NCI-H1930 (cell line): ENCODE measurements at regions not wholly inside any gene's neighbourhood (a gene's known extent, or its start where the extent isn't known, plus 50 kb on each side); places are given as distances from the start of the nearest gene placed in this dataset.

Source experiments
- DNase-seq, 2 experiments: peaks; one replicate each; lab custom pipeline; 2025; lab: John Stamatoyannopoulos, UW

GRCh38 chr16:7185165-7185564 is 147.5 kb upstream of the RBFOX1 start:
- DNase-seq = no peak

- no peak for DNase-seq
Measured at GRCh38 chr16:7183768-7184167, 148.9 kb upstream of the RBFOX1 start.

GRCh38 chr16:7182510-7183109 is 150.0 kb upstream of the RBFOX1 start:
- no peak for DNase-seq

- no peak for DNase-seq
Measured at GRCh38 chr16:7177875-7178274, 154.8 kb upstream of the RBFOX1 start.

- DNase-seq = no peak
Measured at GRCh38 chr16:7171151-7171550, 161.5 kb upstream of the RBFOX1 start.

- DNase-seq = no peak
Measured at GRCh38 chr16:7167626-7168025, 165.0 kb upstream of the RBFOX1 start.

- DNase-seq = no peak
Measured at GRCh38 chr16:7161891-7162290, 170.8 kb upstream of the RBFOX1 start.

GRCh38 chr16:7160093-7160492 is 172.6 kb upstream of the RBFOX1 start:
- DNase-seq = no peak

GRCh38 chr16:7158481-7158880 is 174.2 kb upstream of the RBFOX1 start:
- no peak for DNase-seq

- DNase-seq = no peak
Measured at GRCh38 chr16:7150230-7150629, 182.4 kb upstream of the RBFOX1 start.

- DNase-seq = no peak
Measured at GRCh38 chr16:7148606-7149005, 184.0 kb upstream of the RBFOX1 start.

- no peak for DNase-seq
Measured at GRCh38 chr16:7140899-7141298, 191.7 kb upstream of the RBFOX1 start.

GRCh38 chr16:7137560-7138330 is 194.9 kb upstream of the RBFOX1 start:
- DNase-seq = no peak

GRCh38 chr16:7132465-7132864 is 200.2 kb upstream of the RBFOX1 start:
- no peak for DNase-seq

GRCh38 chr16:7124701-7125100 is 207.9 kb upstream of the RBFOX1 start:
- DNase-seq = no peak

- DNase-seq = no peak
Measured at GRCh38 chr16:7124242-7124641, 208.4 kb upstream of the RBFOX1 start.

- DNase-seq = no peak
Measured at GRCh38 chr16:7116734-7117133, 215.9 kb upstream of the RBFOX1 start.

GRCh38 chr16:7115898-7116297 is 216.7 kb upstream of the RBFOX1 start:
- DNase-seq = no peak

GRCh38 chr16:7113949-7114348 is 218.7 kb upstream of the RBFOX1 start:
- no peak for DNase-seq

GRCh38 chr16:7113395-7113794 is 219.2 kb upstream of the RBFOX1 start:
- DNase-seq = no peak

- no peak for DNase-seq
Measured at GRCh38 chr16:7111265-7111664, 221.4 kb upstream of the RBFOX1 start.

GRCh38 chr16:7107436-7107835 is 225.2 kb upstream of the RBFOX1 start:
- no peak for DNase-seq

GRCh38 chr16:7103056-7103455 is 229.6 kb upstream of the RBFOX1 start:
- DNase-seq = no peak

- DNase-seq = no peak
Measured at GRCh38 chr16:7101054-7101453, 231.6 kb upstream of the RBFOX1 start.
